ENCODE measurements at regions not wholly inside any gene's neighbourhood (a gene's known extent, or its start where the extent isn't known, plus 50 kb on each side); places are given as distances from the start of the nearest gene placed in this dataset.

- TF ChIP-seq FOXP2 (optimal IDR thresholded peaks at IDR 0.05; ENCODE audit: borderline replicate concordance, extremely low read depth, extremely low read length, insufficient read depth) = no peak
- TF ChIP-seq POLR2AphosphoS5 (IDR thresholded peaks at IDR 0.05; ENCODE audit: low read depth, low read length) = no peak
- TF ChIP-seq SIN3A (IDR thresholded peaks at IDR 0.05; ENCODE audit: borderline replicate concordance, insufficient read depth, low read length) = no peak
- TF ChIP-seq, protein P1, sequence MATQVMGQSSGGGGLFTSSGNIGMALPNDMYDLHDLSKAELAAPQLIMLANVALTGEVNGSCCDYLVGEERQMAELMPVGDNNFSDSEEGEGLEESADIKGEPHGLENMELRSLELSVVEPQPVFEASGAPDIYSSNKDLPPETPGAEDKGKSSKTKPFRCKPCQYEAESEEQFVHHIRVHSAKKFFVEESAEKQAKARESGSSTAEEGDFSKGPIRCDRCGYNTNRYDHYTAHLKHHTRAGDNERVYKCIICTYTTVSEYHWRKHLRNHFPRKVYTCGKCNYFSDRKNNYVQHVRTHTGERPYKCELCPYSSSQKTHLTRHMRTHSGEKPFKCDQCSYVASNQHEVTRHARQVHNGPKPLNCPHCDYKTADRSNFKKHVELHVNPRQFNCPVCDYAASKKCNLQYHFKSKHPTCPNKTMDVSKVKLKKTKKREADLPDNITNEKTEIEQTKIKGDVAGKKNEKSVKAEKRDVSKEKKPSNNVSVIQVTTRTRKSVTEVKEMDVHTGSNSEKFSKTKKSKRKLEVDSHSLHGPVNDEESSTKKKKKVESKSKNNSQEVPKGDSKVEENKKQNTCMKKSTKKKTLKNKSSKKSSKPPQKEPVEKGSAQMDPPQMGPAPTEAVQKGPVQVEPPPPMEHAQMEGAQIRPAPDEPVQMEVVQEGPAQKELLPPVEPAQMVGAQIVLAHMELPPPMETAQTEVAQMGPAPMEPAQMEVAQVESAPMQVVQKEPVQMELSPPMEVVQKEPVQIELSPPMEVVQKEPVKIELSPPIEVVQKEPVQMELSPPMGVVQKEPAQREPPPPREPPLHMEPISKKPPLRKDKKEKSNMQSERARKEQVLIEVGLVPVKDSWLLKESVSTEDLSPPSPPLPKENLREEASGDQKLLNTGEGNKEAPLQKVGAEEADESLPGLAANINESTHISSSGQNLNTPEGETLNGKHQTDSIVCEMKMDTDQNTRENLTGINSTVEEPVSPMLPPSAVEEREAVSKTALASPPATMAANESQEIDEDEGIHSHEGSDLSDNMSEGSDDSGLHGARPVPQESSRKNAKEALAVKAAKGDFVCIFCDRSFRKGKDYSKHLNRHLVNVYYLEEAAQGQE (IDR thresholded peaks at IDR 0.05; ENCODE audit: insufficient read depth in 1 of 2, low read depth in 2 of 2, low read length in 2 of 2) = no peak
- no peak for TF ChIP-seq TAF1 (IDR thresholded peaks at IDR 0.05; ENCODE audit: borderline replicate concordance, insufficient read depth, low read length)
Observed at GRCh38 chr1:104098837-104099236, 349.1 kb downstream of the AMY1C start.

DNA sequence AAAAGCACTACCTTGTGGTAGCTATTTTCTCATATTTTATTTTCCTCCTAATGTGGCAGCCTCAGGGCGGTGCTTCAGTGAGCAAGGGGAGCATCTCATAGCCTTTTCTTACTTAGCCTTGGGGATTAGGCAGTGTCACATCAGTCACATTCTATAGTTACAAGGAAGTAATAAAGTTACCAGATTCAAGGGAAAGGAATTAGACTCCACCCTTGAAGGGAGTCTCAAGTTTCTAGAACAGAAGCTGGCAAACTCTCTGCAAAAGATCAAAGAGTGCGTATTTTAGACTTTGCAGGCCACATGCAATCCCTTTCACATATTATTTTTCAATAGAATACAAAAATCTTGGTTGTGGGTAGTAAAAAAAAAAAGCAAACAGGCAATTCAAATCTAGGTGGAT lies 350.4 kb downstream of the AMY1C start:
- TF ChIP-seq, protein P1 (IDR thresholded peaks at IDR 0.05; ENCODE audit: insufficient read depth in 1 of 2, low read depth in 2 of 2, low read length in 2 of 2) = no peak
- TF ChIP-seq FOXP2 (optimal IDR thresholded peaks at IDR 0.05; ENCODE audit: borderline replicate concordance, extremely low read depth, extremely low read length, insufficient read depth) = no peak
- no peak for TF ChIP-seq SIN3A (IDR thresholded peaks at IDR 0.05; ENCODE audit: borderline replicate concordance, insufficient read depth, low read length)
- no peak for TF ChIP-seq POLR2AphosphoS5 (IDR thresholded peaks at IDR 0.05; ENCODE audit: low read depth, low read length)

- no peak for TF ChIP-seq TAF1 (IDR thresholded peaks at IDR 0.05; ENCODE audit: borderline replicate concordance, insufficient read depth, low read length)
- TF ChIP-seq SIN3A (IDR thresholded peaks at IDR 0.05; ENCODE audit: borderline replicate concordance, insufficient read depth, low read length) = no peak
- no peak for TF ChIP-seq POLR2AphosphoS5 (IDR thresholded peaks at IDR 0.05; ENCODE audit: low read depth, low read length)
Observed at GRCh38 chr1:104105465-104105864, 355.8 kb downstream of the AMY1C start.

GRCh38 chr1:104120525-104120924 lies 370.8 kb downstream of the AMY1C start:
- TF ChIP-seq SIN3A (IDR thresholded peaks at IDR 0.05; ENCODE audit: borderline replicate concordance, insufficient read depth, low read length) (no peak), TAF1 (IDR thresholded peaks at IDR 0.05; ENCODE audit: borderline replicate concordance, insufficient read depth, low read length) (no peak), POLR2AphosphoS5 (IDR thresholded peaks at IDR 0.05; ENCODE audit: low read depth, low read length) (no peak), FOXP2 (optimal IDR thresholded peaks at IDR 0.05; ENCODE audit: borderline replicate concordance, extremely low read depth, extremely low read length, insufficient read depth) (no peak)
- TF ChIP-seq, protein P1 (IDR thresholded peaks at IDR 0.05; ENCODE audit: insufficient read depth in 1 of 2, low read depth in 2 of 2, low read length in 2 of 2) = no peak

GRCh38 chr1:104121271-104121670 lies 371.6 kb downstream of the AMY1C start:
- TF ChIP-seq, protein P1 (IDR thresholded peaks at IDR 0.05; ENCODE audit: insufficient read depth in 1 of 2, low read depth in 2 of 2, low read length in 2 of 2) = no peak
